Effector memory CD8-positive, alpha-beta T cell (primary cell): ENCODE measurements at regions not wholly inside any gene's neighbourhood (a gene's known extent, or its start where the extent isn't known, plus 50 kb on each side); places are given as distances from the start of the nearest gene placed in this dataset.
A peak's percentile ranks its signal among the peaks of the same experiment; 100 is the strongest.

Experiments used
- ATAC-seq: fragments of 150-1000 bp; cut with Tn5 transposase; replicated peaks from 2 replicates; pipeline ENCODE4 v1.10.0; 2021; ENCODE audit warnings: mild to moderate bottlenecking, moderate library complexity
- DNase-seq, 3 experiments: peaks; one replicate each; pipeline ENCODE4 v3.0.0; 2021
- H3K27ac Mint-ChIP-seq, 2 donors: one replicate each; pipeline ENCODE4 v1.8.0; 2022; ENCODE audit warnings: mild to moderate bottlenecking in 2 of 2, mixed read lengths in 2 of 2, moderate library complexity in 2 of 2
- H3K27me3 Mint-ChIP-seq, 2 donors: one replicate each; pipeline ENCODE4 v1.8.0; 2022; ENCODE audit warnings: mixed read lengths in 2 of 2
- H3K36me3 Mint-ChIP-seq: one replicate; pipeline ENCODE4 v1.8.0; 2022; ENCODE audit warnings: mild to moderate bottlenecking, moderate library complexity, mixed read lengths; ENCODE audit not compliant: insufficient read depth
- H3K4me1 Mint-ChIP-seq, 2 donors: one replicate each; pipeline ENCODE4 v1.8.0; 2022; ENCODE audit warnings: low read depth in 2 of 2, mixed read lengths in 2 of 2
- H3K4me3 Mint-ChIP-seq, 2 donors: one replicate each; pipeline ENCODE4 v1.8.0; 2022; ENCODE audit warnings: mild to moderate bottlenecking in 2 of 2, mixed read lengths in 2 of 2, moderate library complexity in 2 of 2
- H3K9me3 Mint-ChIP-seq, 2 donors: one replicate each; pipeline ENCODE4 v1.8.0; 2022; ENCODE audit warnings: mixed read lengths in 2 of 2

GRCh38 chr3:150306083-150306482 lies 102.0 kb upstream of the TSC22D2 start:
- H3K4me3 Mint-ChIP-seq = no peak overlapping the region
- ATAC-seq = no peak

GRCh38 chr3:150303768-150304167 lies 104.3 kb upstream of the TSC22D2 start:
- H3K4me3 Mint-ChIP-seq = no peak overlapping the region
- H3K27ac Mint-ChIP-seq = no peak overlapping the region
- DNase-seq (no peak), ATAC-seq (peak; percentile 37)
- no peaks in the 10 kb centered on the region for H3K9me3 Mint-ChIP-seq
- no peaks in the 10 kb centered on the region for H3K36me3 Mint-ChIP-seq
- peaks cover 54 to 62% of the 10 kb centered on the region in 2 donors for H3K27me3 Mint-ChIP-seq
- no peaks in the 10 kb centered on the region for H3K4me1 Mint-ChIP-seq

More at GRCh38 chr3:150306083-150306482, 102.0 kb upstream of the TSC22D2 start:
- H3K27me3 Mint-ChIP-seq = peaks cover 52 to 55% of the 10 kb centered on the region in 2 donors
- H3K36me3 Mint-ChIP-seq = no peaks in the 10 kb centered on the region
- H3K9me3 Mint-ChIP-seq = no peaks in the 10 kb centered on the region
- no peak for DNase-seq
- no peaks in the 10 kb centered on the region for H3K4me1 Mint-ChIP-seq
- H3K27ac Mint-ChIP-seq = no peak overlapping the region

- no peak overlapping the region for H3K27ac Mint-ChIP-seq
- ATAC-seq = no peak
- peaks cover 5% of the 10 kb centered on the region for H3K36me3 Mint-ChIP-seq
- no peaks in the 10 kb centered on the region for H3K9me3 Mint-ChIP-seq
- no peaks in the 10 kb centered on the region for H3K4me1 Mint-ChIP-seq
- H3K27me3 Mint-ChIP-seq = peaks cover 43 to 59% of the 10 kb centered on the region in 2 donors
- DNase-seq = no peak
- no peak overlapping the region for H3K4me3 Mint-ChIP-seq
These were observed 105.9 kb upstream of the TSC22D2 start for GRCh38 chr3:150302246-150302645.

- H3K4me1 Mint-ChIP-seq = no peaks in the 10 kb centered on the region
- H3K36me3 Mint-ChIP-seq = peaks cover 5% of the 10 kb centered on the region
- no peak for ATAC-seq
- H3K4me3 Mint-ChIP-seq = no peak overlapping the region
- H3K27ac Mint-ChIP-seq = no peak overlapping the region
- no peak for DNase-seq
- no peaks in the 10 kb centered on the region for H3K9me3 Mint-ChIP-seq
- H3K27me3 Mint-ChIP-seq = peaks cover 38 to 56% of the 10 kb centered on the region in 2 donors
These were observed 107.1 kb upstream of the TSC22D2 start for GRCh38 chr3:150300852-150301517.

GRCh38 chr3:150300388-150300787 lies 107.7 kb upstream of the TSC22D2 start:
- DNase-seq (no peak), ATAC-seq (no peak)
- no peak overlapping the region for H3K4me3 Mint-ChIP-seq
- H3K9me3 Mint-ChIP-seq = no peaks in the 10 kb centered on the region
- peaks cover 35 to 50% of the 10 kb centered on the region in 2 donors for H3K27me3 Mint-ChIP-seq
- peaks cover 5% of the 10 kb centered on the region for H3K36me3 Mint-ChIP-seq
- no peak overlapping the region for H3K27ac Mint-ChIP-seq
- no peaks in the 10 kb centered on the region for H3K4me1 Mint-ChIP-seq

- Mint-ChIP-seq H3K4me1 (no peaks in the 10 kb centered on the region), H3K27ac (no peak overlapping the region), H3K9me3 (no peaks in the 10 kb centered on the region), H3K27me3 (peaks cover 35 to 46% of the 10 kb centered on the region in 2 donors), H3K36me3 (peaks cover 5% of the 10 kb centered on the region), H3K4me3 (no peak overlapping the region)
- DNase-seq = no peak
- ATAC-seq = no peak
These were observed 108.9 kb upstream of the TSC22D2 start for GRCh38 chr3:150299201-150299600.

- H3K36me3 Mint-ChIP-seq = peaks cover 5% of the 10 kb centered on the region
- peaks cover 35 to 44% of the 10 kb centered on the region in 2 donors for H3K27me3 Mint-ChIP-seq
- ATAC-seq = no peak
- H3K27ac Mint-ChIP-seq = no peak overlapping the region
- no peak for DNase-seq
- H3K4me3 Mint-ChIP-seq = no peak overlapping the region
- H3K9me3 Mint-ChIP-seq = no peaks in the 10 kb centered on the region
- H3K4me1 Mint-ChIP-seq = no peaks in the 10 kb centered on the region
These were observed 111.1 kb upstream of the TSC22D2 start for GRCh38 chr3:150296966-150297365.

GRCh38 chr3:150296123-150296735 lies 111.9 kb upstream of the TSC22D2 start:
- H3K27ac Mint-ChIP-seq = no peak overlapping the region
- no peak for ATAC-seq
- no peak for DNase-seq
- peaks cover 5% of the 10 kb centered on the region for H3K36me3 Mint-ChIP-seq
- H3K4me1 Mint-ChIP-seq = no peaks in the 10 kb centered on the region
- no peak overlapping the region for H3K4me3 Mint-ChIP-seq
- H3K9me3 Mint-ChIP-seq = no peaks in the 10 kb centered on the region
- H3K27me3 Mint-ChIP-seq = peaks cover 36 to 44% of the 10 kb centered on the region in 2 donors

- ATAC-seq (no peak), DNase-seq (no peak)
- H3K4me1 Mint-ChIP-seq = no peaks in the 10 kb centered on the region
- no peaks in the 10 kb centered on the region for H3K9me3 Mint-ChIP-seq
- peaks cover 34 to 49% of the 10 kb centered on the region in 2 donors for H3K27me3 Mint-ChIP-seq
- peaks cover 3% of the 10 kb centered on the region for H3K36me3 Mint-ChIP-seq
- H3K4me3 Mint-ChIP-seq = no peak overlapping the region
- no peak overlapping the region for H3K27ac Mint-ChIP-seq
These were observed 114.6 kb upstream of the TSC22D2 start for GRCh38 chr3:150293401-150294001.

GRCh38 chr3:150292891-150293290 lies 115.2 kb upstream of the TSC22D2 start:
- Mint-ChIP-seq H3K4me3 (no peak overlapping the region), H3K9me3 (no peaks in the 10 kb centered on the region), H3K36me3 (no peaks in the 10 kb centered on the region), H3K4me1 (no peaks in the 10 kb centered on the region), H3K27ac (no peak overlapping the region), H3K27me3 (peaks cover 40 to 51% of the 10 kb centered on the region in 2 donors)
- no peak for ATAC-seq
- DNase-seq = no peak

GRCh38 chr3:150291515-150291914 lies 116.6 kb upstream of the TSC22D2 start:
- peaks cover 48 to 59% of the 10 kb centered on the region in 2 donors for H3K27me3 Mint-ChIP-seq
- no peak overlapping the region for H3K27ac Mint-ChIP-seq

GRCh38 chr3:150286390-150287147 lies 121.5 kb upstream of the TSC22D2 start:
- Mint-ChIP-seq H3K4me1 (no peaks in the 10 kb centered on the region), H3K36me3 (no peaks in the 10 kb centered on the region), H3K27me3 (peaks cover 49 to 67% of the 10 kb centered on the region in 2 donors), H3K4me3 (no peak overlapping the region), H3K27ac (no peak overlapping the region), H3K9me3 (no peaks in the 10 kb centered on the region)
- ATAC-seq (peak; percentile 74), DNase-seq (peak in 2 of 3 experiments; percentile 1)

More at GRCh38 chr3:150291515-150291914, 116.6 kb upstream of the TSC22D2 start:
- H3K36me3 Mint-ChIP-seq = no peaks in the 10 kb centered on the region
- no peak for ATAC-seq
- no peaks in the 10 kb centered on the region for H3K9me3 Mint-ChIP-seq
- H3K4me3 Mint-ChIP-seq = no peak overlapping the region
- no peaks in the 10 kb centered on the region for H3K4me1 Mint-ChIP-seq
- DNase-seq = no peak

- H3K27ac Mint-ChIP-seq = no peak overlapping the region
- H3K4me3 Mint-ChIP-seq = no peak overlapping the region
- H3K36me3 Mint-ChIP-seq = no peaks in the 10 kb centered on the region
- H3K9me3 Mint-ChIP-seq = no peaks in the 10 kb centered on the region
- no peak for ATAC-seq
- no peaks in the 10 kb centered on the region for H3K4me1 Mint-ChIP-seq
- no peak for DNase-seq
- H3K27me3 Mint-ChIP-seq = peaks cover 46 to 67% of the 10 kb centered on the region in 2 donors
These were observed 122.5 kb upstream of the TSC22D2 start for GRCh38 chr3:150285601-150286000.
